ENCODE measurements at regions not wholly inside any gene's neighbourhood (a gene's known extent, or its start where the extent isn't known, plus 50 kb on each side); places are given as distances from the start of the nearest gene placed in this dataset.

- DNase-seq (no peak), ATAC-seq (replicated peaks in 1 of 2) (peak; percentile 39)
- peaks cover 34% of the 10 kb centered on the region for H3K4me1 Mint-ChIP-seq (ENCODE audit: low read depth)
Measured at GRCh38 chr2:144215701-144216675, 303.9 kb downstream of the ZEB2 start.

DNA sequence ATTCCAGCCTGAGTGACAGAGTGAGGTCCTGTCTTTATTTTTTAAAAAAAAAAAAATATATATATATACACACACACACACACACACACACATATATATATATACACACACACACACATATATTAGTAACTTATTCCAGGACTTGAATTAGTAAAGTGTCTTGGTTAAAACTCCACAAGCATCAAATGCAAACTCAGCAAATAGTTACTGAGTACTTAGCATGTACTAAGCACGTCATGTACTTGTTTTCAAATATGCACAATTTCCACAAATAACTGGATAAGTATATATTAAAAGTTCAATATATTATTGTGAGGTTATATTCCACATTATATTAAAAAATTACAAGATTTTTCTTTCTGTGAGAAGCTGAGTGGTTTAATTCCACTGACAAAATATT lies 304.7 kb downstream of the ZEB2 start:
- H3K27me3 Mint-ChIP-seq (ENCODE audit: low read depth), result no peaks in the 10 kb centered on the region

More at GRCh38 chr2:144215701-144216675, 303.9 kb downstream of the ZEB2 start:
- H3K9me3 Mint-ChIP-seq, result no peaks in the 10 kb centered on the region
- no peaks in the 10 kb centered on the region for H3K27me3 Mint-ChIP-seq (ENCODE audit: low read depth)
- peak overlapping the region; percentile 94 for H3K27ac Mint-ChIP-seq
- H3K4me3 Mint-ChIP-seq, result peak overlapping the region; percentile 41 to 73
- H3K36me3 Mint-ChIP-seq (ENCODE audit: insufficient read depth in 2 of 2), result no peaks in the 10 kb centered on the region

GRCh38 chr2:144213797-144214196 lies 306.1 kb downstream of the ZEB2 start:
- DNase-seq, result no peak
- Mint-ChIP-seq H3K4me3 (peak overlapping the region in 1 of 2 donors; percentile 75), H3K4me1 (ENCODE audit: low read depth) (peaks cover 37% of the 10 kb centered on the region), H3K9me3 (no peaks in the 10 kb centered on the region), H3K27ac (peak overlapping the region; percentile 91), H3K27me3 (ENCODE audit: low read depth) (no peaks in the 10 kb centered on the region), H3K36me3 (ENCODE audit: insufficient read depth in 2 of 2) (peaks cover 1% of the 10 kb centered on the region in 2 donors)
- ATAC-seq (replicated peaks in 1 of 2), result peak in 1 of 2 donors; percentile 51

More for the DNA sequence above, 304.7 kb downstream of the ZEB2 start:
- peaks cover 37% of the 10 kb centered on the region for H3K4me1 Mint-ChIP-seq (ENCODE audit: low read depth)
- H3K36me3 Mint-ChIP-seq (ENCODE audit: insufficient read depth in 2 of 2), result no peaks in the 10 kb centered on the region
- no peak overlapping the region for H3K4me3 Mint-ChIP-seq
- no peak overlapping the region for H3K27ac Mint-ChIP-seq
- DNase-seq, result no peak
- H3K9me3 Mint-ChIP-seq, result no peaks in the 10 kb centered on the region
- no peak for ATAC-seq (replicated peaks in 1 of 2)

GRCh38 chr2:144211826-144212225 lies 308.1 kb downstream of the ZEB2 start:
- peaks cover 0 to 1% of the 10 kb centered on the region in 2 donors for H3K9me3 Mint-ChIP-seq
- DNase-seq (no peak), ATAC-seq (replicated peaks in 1 of 2) (no peak)
- no peak overlapping the region for H3K4me3 Mint-ChIP-seq
- H3K4me1 Mint-ChIP-seq (ENCODE audit: low read depth), result peaks cover 36% of the 10 kb centered on the region
- peak overlapping the region; percentile 19 for H3K27ac Mint-ChIP-seq
- H3K36me3 Mint-ChIP-seq (ENCODE audit: insufficient read depth in 2 of 2), result peaks cover 6 to 7% of the 10 kb centered on the region in 2 donors
- H3K27me3 Mint-ChIP-seq (ENCODE audit: low read depth), result no peaks in the 10 kb centered on the region

GRCh38 chr2:144211065-144211464 lies 308.9 kb downstream of the ZEB2 start:
- Mint-ChIP-seq H3K36me3 (ENCODE audit: insufficient read depth in 2 of 2) (peaks cover 6 to 7% of the 10 kb centered on the region in 2 donors), H3K4me3 (peak overlapping the region in 1 of 2 donors; percentile 8), H3K27ac (peak overlapping the region; percentile 14), H3K9me3 (peaks cover 0 to 1% of the 10 kb centered on the region in 2 donors), H3K27me3 (ENCODE audit: low read depth) (no peaks in the 10 kb centered on the region), H3K4me1 (ENCODE audit: low read depth) (peaks cover 28% of the 10 kb centered on the region)
- DNase-seq (no peak), ATAC-seq (replicated peaks in 1 of 2) (peak; percentile 25 to 53)

- Mint-ChIP-seq H3K36me3 (ENCODE audit: insufficient read depth in 2 of 2) (peaks cover 6 to 7% of the 10 kb centered on the region in 2 donors), H3K9me3 (peaks cover 0 to 1% of the 10 kb centered on the region in 2 donors), H3K4me3 (no peak overlapping the region), H3K27me3 (ENCODE audit: low read depth) (no peaks in the 10 kb centered on the region), H3K4me1 (ENCODE audit: low read depth) (peaks cover 22% of the 10 kb centered on the region), H3K27ac (no peak overlapping the region)
- no peak for DNase-seq
- ATAC-seq (replicated peaks in 1 of 2), result no peak
Measured at GRCh38 chr2:144210076-144210475, 309.8 kb downstream of the ZEB2 start.

GRCh38 chr2:144208924-144209323 lies 311.0 kb downstream of the ZEB2 start:
- H3K27me3 Mint-ChIP-seq (ENCODE audit: low read depth), result no peaks in the 10 kb centered on the region
- H3K4me3 Mint-ChIP-seq, result no peak overlapping the region
- no peak overlapping the region for H3K27ac Mint-ChIP-seq
- no peak for ATAC-seq (replicated peaks in 1 of 2)
- H3K4me1 Mint-ChIP-seq (ENCODE audit: low read depth), result peaks cover 14% of the 10 kb centered on the region
- H3K36me3 Mint-ChIP-seq (ENCODE audit: insufficient read depth in 2 of 2), result peaks cover 11% of the 10 kb centered on the region in 2 donors
- H3K9me3 Mint-ChIP-seq, result peaks cover 0 to 3% of the 10 kb centered on the region in 2 donors
- DNase-seq, result no peak

DNA sequence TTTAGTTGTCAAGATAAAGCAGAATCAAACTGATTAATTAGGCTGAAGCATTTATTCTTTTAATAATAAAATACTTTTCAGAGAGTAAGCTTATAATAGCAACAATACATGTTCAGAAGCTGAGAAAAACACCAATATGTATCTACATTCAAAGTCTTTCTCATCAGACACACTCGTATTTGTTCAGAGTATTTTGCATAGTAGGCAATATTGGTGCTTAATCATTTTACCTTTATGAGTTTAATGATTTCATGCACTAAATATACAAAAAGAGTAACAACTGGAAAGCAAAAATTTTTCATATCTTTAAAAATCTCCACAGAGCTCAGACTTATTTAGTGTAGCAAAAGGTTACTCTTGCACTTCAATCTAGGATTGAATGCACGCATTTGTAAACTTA lies 313.9 kb downstream of the ZEB2 start:
- no peaks in the 10 kb centered on the region for H3K27me3 Mint-ChIP-seq (ENCODE audit: low read depth)
- peaks cover 26% of the 10 kb centered on the region for H3K4me1 Mint-ChIP-seq (ENCODE audit: low read depth)
- DNase-seq (no peak), ATAC-seq (replicated peaks in 1 of 2) (no peak)
- H3K9me3 Mint-ChIP-seq, result peaks cover 0 to 3% of the 10 kb centered on the region in 2 donors
- H3K36me3 Mint-ChIP-seq (ENCODE audit: insufficient read depth in 2 of 2), result peaks cover 11 to 19% of the 10 kb centered on the region in 2 donors
- no peak overlapping the region for H3K4me3 Mint-ChIP-seq
- no peak overlapping the region for H3K27ac Mint-ChIP-seq

DNA sequence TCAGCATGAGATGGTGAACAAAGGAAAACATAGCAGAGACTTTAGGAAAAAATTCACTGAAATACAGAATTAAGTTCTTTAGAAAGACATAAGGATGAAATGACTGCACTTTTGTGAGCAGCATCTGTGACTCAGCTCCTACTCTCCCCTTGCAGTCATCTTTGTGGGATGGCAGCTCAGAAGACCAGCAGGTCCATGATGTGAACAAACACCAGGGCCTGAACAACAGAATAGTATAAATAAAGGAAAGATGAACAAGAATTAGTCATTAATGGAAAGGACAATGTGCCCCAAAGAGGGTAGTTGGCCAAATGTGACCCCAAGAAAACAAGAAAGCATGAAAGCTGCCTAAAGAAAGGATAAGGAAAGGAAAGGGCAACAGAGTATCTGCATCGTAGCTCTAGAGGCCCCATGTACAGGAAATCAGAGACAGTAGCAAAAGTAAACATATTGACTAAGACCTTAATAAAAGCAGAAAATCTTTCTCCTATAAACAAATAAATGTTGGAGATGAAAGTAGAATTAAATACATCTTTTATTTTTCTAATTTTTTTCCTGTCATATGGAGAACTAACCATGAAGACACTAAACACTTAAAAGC lies 318.0 kb downstream of the ZEB2 start:
- H3K27ac Mint-ChIP-seq, result peak overlapping the region; percentile 95
- peak; percentile 74 to 76 for ATAC-seq (replicated peaks in 1 of 2)
- peaks cover 49% of the 10 kb centered on the region for H3K4me1 Mint-ChIP-seq (ENCODE audit: low read depth)
- peak overlapping the region; percentile 2 to 81 for H3K4me3 Mint-ChIP-seq
- H3K27me3 Mint-ChIP-seq (ENCODE audit: low read depth), result no peaks in the 10 kb centered on the region
- H3K36me3 Mint-ChIP-seq (ENCODE audit: insufficient read depth in 2 of 2), result peaks cover 7 to 15% of the 10 kb centered on the region in 2 donors
- peak; percentile 39 to 47 for DNase-seq
- peaks cover 0 to 2% of the 10 kb centered on the region in 2 donors for H3K9me3 Mint-ChIP-seq

DNA sequence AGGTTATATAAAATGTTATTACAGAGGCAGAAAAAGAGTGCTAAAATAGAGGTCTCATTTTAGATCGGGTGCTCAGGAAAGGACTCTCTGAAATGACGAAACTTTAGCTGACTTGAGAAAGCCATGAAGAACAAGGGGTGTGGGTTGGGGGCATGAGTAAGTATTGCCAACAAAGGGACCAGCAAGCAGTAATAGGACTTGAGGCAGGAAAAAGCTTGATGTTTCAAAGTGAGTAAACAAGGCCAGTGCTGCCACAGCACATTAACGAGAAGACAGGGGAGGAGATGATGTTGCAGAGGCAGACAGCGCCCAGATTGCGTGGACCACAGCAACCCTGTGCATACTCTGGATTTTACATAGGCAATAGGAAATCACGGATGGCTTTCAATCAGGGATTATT lies 318.8 kb downstream of the ZEB2 start:
- ATAC-seq (replicated peaks in 1 of 2) (peak; percentile 83 to 84), DNase-seq (peak; percentile 45 to 47)
- Mint-ChIP-seq H3K4me1 (ENCODE audit: low read depth) (peaks cover 57% of the 10 kb centered on the region), H3K4me3 (peak overlapping the region; percentile 49 to 81), H3K36me3 (ENCODE audit: insufficient read depth in 2 of 2) (peaks cover 7 to 15% of the 10 kb centered on the region in 2 donors), H3K27me3 (ENCODE audit: low read depth) (no peaks in the 10 kb centered on the region), H3K27ac (peak overlapping the region; percentile 95), H3K9me3 (peaks cover 0 to 2% of the 10 kb centered on the region in 2 donors)

- Mint-ChIP-seq H3K4me3 (peak overlapping the region in 1 of 2 donors; percentile 71), H3K27me3 (ENCODE audit: low read depth) (no peaks in the 10 kb centered on the region), H3K27ac (peak overlapping the region; percentile 83), H3K36me3 (ENCODE audit: insufficient read depth in 2 of 2) (peaks cover 3 to 9% of the 10 kb centered on the region in 2 donors), H3K4me1 (ENCODE audit: low read depth) (peaks cover 75% of the 10 kb centered on the region), H3K9me3 (no peaks in the 10 kb centered on the region)
- ATAC-seq (replicated peaks in 1 of 2) (peak; percentile 6 to 28), DNase-seq (no peak)
Measured at GRCh38 chr2:144198116-144198515, 321.8 kb downstream of the ZEB2 start.

GRCh38 chr2:144194326-144195071 lies 325.4 kb downstream of the ZEB2 start:
- peaks cover 48% of the 10 kb centered on the region for H3K4me1 Mint-ChIP-seq (ENCODE audit: low read depth)
- H3K27me3 Mint-ChIP-seq (ENCODE audit: low read depth), result no peaks in the 10 kb centered on the region
- peaks cover 2 to 3% of the 10 kb centered on the region in 2 donors for H3K36me3 Mint-ChIP-seq (ENCODE audit: insufficient read depth in 2 of 2)
- peak overlapping the region; percentile 45 for H3K4me3 Mint-ChIP-seq
- no peak for DNase-seq
- H3K27ac Mint-ChIP-seq, result peak overlapping the region; percentile 64
- no peak for ATAC-seq (replicated peaks in 1 of 2)
- no peaks in the 10 kb centered on the region for H3K9me3 Mint-ChIP-seq
